T-cell (primary cell): ENCODE measurements at regions not wholly inside any gene's neighbourhood (a gene's known extent, or its start where the extent isn't known, plus 50 kb on each side); places are given as distances from the start of the nearest gene placed in this dataset.

Experiments
- ATAC-seq, 4 experiments: fragments of 200-7000 bp in 3 of 4; fragments of 150-1000 bp in 1 of 4; cut with Tn5 transposase; replicated peaks in 1 of 4; 1 replicate in 3 of 4; 2 replicates in 1 of 4; pipeline ENCODE4 v1.10.0; 2021; ENCODE audit warnings: moderate library complexity in 3 of 4, mild to moderate bottlenecking in 2 of 4, moderate number of reproducible peaks in 1 of 4
- CTCF ChIA-PET, 2 donors: fragments of 300-600 bp; sonication (Branson Sonifier 250); formaldehyde crosslinking; loops; one replicate each; lab custom pipeline; 2022; ENCODE audit warnings: antibody characterized with exemption in 2 of 2; lab: Charles Lee
- POLR2A ChIA-PET, 2 donors: fragments of 300-600 bp; sonication (Branson Sonifier 250); formaldehyde crosslinking; loops; one replicate each; lab custom pipeline; 2022; ENCODE audit warnings: antibody characterized with exemption in 2 of 2; lab: Charles Lee
- DNase-seq, 35 experiments: peaks; one replicate each; pipeline versions ENCODE4 v3.0.0 to v3.0.0-alpha.2; 2013 to 2023
- H3K27ac ChIP-seq: one replicate; pipeline ENCODE4 v1.5.1; 2013; ENCODE audit warnings: low read length
- H3K27me3 ChIP-seq, 2 experiments: replicated peaks in 1 of 2; 1 replicate in 1 of 2; 2 replicates in 1 of 2; pipeline versions ENCODE4 v1.6.1 to v1.7.0; 2013; ENCODE audit warnings: low read length in 1 of 2, mixed read lengths in 1 of 2; ENCODE audit not compliant: control insufficient read depth in 2 of 2, insufficient read depth in 2 of 2; ENCODE audit errors: extremely low read depth in 1 of 2
- H3K36me3 ChIP-seq, 2 donors: 1 replicate in 1 of 2; 2 replicates in 1 of 2; pipeline versions ENCODE4 v1.6.1 to v1.7.0; 2013; ENCODE audit warnings: low read length in 1 of 2; ENCODE audit not compliant: control insufficient read depth in 2 of 2, insufficient read depth in 1 of 2; ENCODE audit errors: extremely low read depth in 1 of 2
- H3K4me1 ChIP-seq, 2 experiments: 1 replicate in 1 of 2; 2 replicates in 1 of 2; pipeline versions ENCODE4 v1.6.1 to v1.7.0; 2013; ENCODE audit warnings: low read length in 2 of 2, mixed read lengths in 1 of 2; ENCODE audit not compliant: insufficient read depth in 2 of 2, control insufficient read depth in 1 of 2; ENCODE audit errors: extremely low read depth in 1 of 2
- H3K4me3 ChIP-seq, 2 donors: 1 replicate in 1 of 2; 2 replicates in 1 of 2; pipeline versions ENCODE4 v1.5.1 to v1.7.0; 2013; ENCODE audit warnings: mild to moderate bottlenecking in 2 of 2, low read length in 1 of 2, moderate library complexity in 1 of 2; ENCODE audit not compliant: control insufficient read depth in 1 of 2; ENCODE audit errors: extremely low read depth in 1 of 2
- H3K9me3 ChIP-seq: 2 replicates; pipeline ENCODE4 v1.7.0; 2013
- H3K27ac Mint-ChIP-seq, 2 donors: one replicate each; pipeline ENCODE4 v1.8.0; 2020 to 2021; ENCODE audit warnings: mild to moderate bottlenecking in 2 of 2, mixed read lengths in 2 of 2
- H3K27me3 Mint-ChIP-seq, 2 donors: one replicate each; pipeline ENCODE4 v1.8.0; 2021 to 2022; ENCODE audit warnings: mixed read lengths in 2 of 2
- H3K36me3 Mint-ChIP-seq: one replicate; pipeline ENCODE4 v1.8.0; 2021; ENCODE audit warnings: mixed read lengths
- H3K4me1 Mint-ChIP-seq, 3 donors: one replicate each; pipeline ENCODE4 v1.8.0; 2020 to 2022; ENCODE audit warnings: mixed read lengths in 3 of 3, mild to moderate bottlenecking in 1 of 3
- H3K4me3 Mint-ChIP-seq, 3 donors: one replicate each; pipeline ENCODE4 v1.8.0; 2020 to 2022; ENCODE audit warnings: mild to moderate bottlenecking in 3 of 3, mixed read lengths in 3 of 3, moderate library complexity in 3 of 3
- H3K9me3 Mint-ChIP-seq, 3 donors: one replicate each; pipeline ENCODE4 v1.8.0; 2020 to 2022; ENCODE audit warnings: mixed read lengths in 3 of 3
- WGBS: methylation state at CpG from one replicate; pipeline ENCODE4 v1.1.5; 2013; ENCODE audit warnings: missing lambda C conversion rate; ENCODE audit not compliant: insufficient coverage; 5-methylcytosine and 5-hydroxymethylcytosine counted together

DNA sequence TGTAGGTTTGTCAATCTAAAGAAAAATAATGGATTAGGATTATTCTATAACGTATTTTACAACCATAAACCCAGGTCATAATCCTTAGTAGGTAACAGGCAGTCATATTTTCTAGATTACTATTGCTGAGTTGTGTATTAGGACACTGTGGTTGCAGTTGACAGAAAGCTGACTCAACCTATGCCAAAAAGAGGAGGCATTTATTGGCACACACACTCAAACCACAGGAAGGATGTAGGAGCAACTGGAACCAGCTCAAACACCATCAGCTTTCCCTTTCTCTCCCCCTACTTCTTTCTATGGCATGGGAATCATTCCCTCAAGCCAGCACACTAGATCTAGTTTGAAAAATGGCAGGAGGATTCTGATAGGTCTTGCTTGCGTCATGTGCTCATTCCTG is 136.4 kb upstream of the FAM9C start:
- 100% methylated on average over 1 of the region's 2 CpGs for WGBS
- CTCF ChIA-PET: no interaction called here
- no peak for ATAC-seq
- Mint-ChIP-seq H3K4me1 (peaks cover 8 to 11% (median 8%) of the 10 kb centered on the region in 3 donors), H3K27ac (no peak overlapping the region), H3K4me3 (no peak overlapping the region), H3K36me3 (no peaks in the 10 kb centered on the region), H3K9me3 (peaks cover 0 to 5% (median 0%) of the 10 kb centered on the region in 3 donors), H3K27me3 (peaks cover 0 to 45% of the 10 kb centered on the region in 2 donors)
- POLR2A ChIA-PET: no interaction called here
- peaks cover 4 to 5% of the 10 kb centered on the region in 2 experiments for H3K4me1 ChIP-seq
- no peaks in the 10 kb centered on the region for H3K36me3 ChIP-seq
- H3K27me3 ChIP-seq: no peaks in the 10 kb centered on the region
- no peaks in the 10 kb centered on the region for H3K9me3 ChIP-seq
- no peak overlapping the region for H3K27ac ChIP-seq
- DNase-seq: no peak
- no peak overlapping the region for H3K4me3 ChIP-seq

GRCh38 chrX:13179586-13179985 is 135.2 kb upstream of the FAM9C start:
- CTCF ChIA-PET: interaction anchor here (0.6 to 0.7 kb wide), 2 partner anchors 87 to 130 kb away, joined by 3 read pairs; no protein-coding TSS in a partner anchor
- Histone ChIP-seq H3K9me3 (no peaks in the 10 kb centered on the region), H3K27me3 (no peaks in the 10 kb centered on the region), H3K4me1 (peaks cover 4 to 5% of the 10 kb centered on the region in 2 experiments), H3K4me3 (no peak overlapping the region), H3K36me3 (no peaks in the 10 kb centered on the region), H3K27ac (no peak overlapping the region)
- Mint-ChIP-seq H3K27ac (no peak overlapping the region), H3K4me1 (peaks cover 8 to 11% (median 8%) of the 10 kb centered on the region in 3 donors), H3K27me3 (peaks cover 0 to 40% of the 10 kb centered on the region in 2 donors), H3K36me3 (no peaks in the 10 kb centered on the region), H3K4me3 (no peak overlapping the region), H3K9me3 (peaks cover 0 to 5% (median 0%) of the 10 kb centered on the region in 3 donors)
- POLR2A ChIA-PET: interaction anchor here in 1 of 2 donors (0.7 kb wide), 1 partner anchor 17 kb away, joined by 3 read pairs; no protein-coding TSS in a partner anchor
- ATAC-seq: no peak
- no peak for DNase-seq
- WGBS: no CpG with 5 or more reads among the region's 3 CpGs

- no peak overlapping the region for H3K4me3 ChIP-seq
- H3K9me3 ChIP-seq: no peaks in the 10 kb centered on the region
- peaks cover 0 to 36% of the 10 kb centered on the region in 2 donors for H3K27me3 Mint-ChIP-seq
- no peak overlapping the region for H3K27ac Mint-ChIP-seq
- DNase-seq (no peak), ATAC-seq (no peak)
- ChIA-PET CTCF (interaction anchor here (0.6 to 0.7 kb wide), 2 partner anchors 87 to 130 kb away, joined by 3 read pairs; no protein-coding TSS in a partner anchor), POLR2A (no interaction called here)
- no peaks in the 10 kb centered on the region for H3K27me3 ChIP-seq
- H3K36me3 Mint-ChIP-seq: no peaks in the 10 kb centered on the region
- H3K4me1 Mint-ChIP-seq: peaks cover 8 to 11% (median 8%) of the 10 kb centered on the region in 3 donors
- no CpG with 5 or more reads among the region's 2 CpGs for WGBS
- no peak overlapping the region for H3K4me3 Mint-ChIP-seq
- no peak overlapping the region for H3K27ac ChIP-seq
- H3K4me1 ChIP-seq: peaks cover 4 to 5% of the 10 kb centered on the region in 2 experiments
- H3K9me3 Mint-ChIP-seq: peaks cover 0 to 2% (median 0%) of the 10 kb centered on the region in 3 donors
- no peaks in the 10 kb centered on the region for H3K36me3 ChIP-seq
These were observed 134.7 kb upstream of the FAM9C start for GRCh38 chrX:13179100-13179499.

DNA sequence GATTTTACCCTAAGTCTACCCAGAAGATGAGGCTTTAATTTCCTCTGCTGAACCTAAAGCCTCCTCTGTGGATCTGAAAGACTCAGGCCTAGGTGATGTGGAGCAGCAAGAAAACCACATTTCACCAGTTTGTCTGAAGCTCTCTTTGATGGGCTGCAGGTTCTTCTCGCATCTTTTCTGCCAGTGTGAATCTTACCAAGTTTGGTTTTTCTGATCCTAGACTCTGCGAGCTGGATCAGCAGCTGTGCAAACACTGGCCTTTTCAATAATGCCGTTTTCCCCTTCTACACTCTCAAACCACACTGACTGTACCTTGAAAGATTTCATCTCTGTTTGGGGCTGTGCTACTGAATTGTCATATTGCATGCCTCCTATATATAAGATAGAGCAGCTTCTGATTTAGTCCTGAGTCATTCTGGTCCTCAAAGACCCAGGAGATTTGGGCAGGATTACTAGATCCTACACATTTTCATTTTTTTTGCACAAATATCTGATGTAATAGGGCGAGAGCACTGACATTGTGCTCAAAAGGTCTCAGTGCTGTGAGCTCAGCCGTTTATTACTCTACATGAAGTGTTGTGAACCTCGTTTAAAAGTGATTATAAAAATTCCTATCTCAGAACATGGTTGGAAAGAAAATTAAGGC is 133.6 kb upstream of the FAM9C start:
- Histone ChIP-seq H3K27ac (no peak overlapping the region), H3K36me3 (no peaks in the 10 kb centered on the region), H3K4me3 (no peak overlapping the region), H3K9me3 (no peaks in the 10 kb centered on the region), H3K4me1 (peaks cover 4 to 5% of the 10 kb centered on the region in 2 experiments), H3K27me3 (no peaks in the 10 kb centered on the region)
- DNase-seq (peak in 1 of 35 experiments; percentile 16), ATAC-seq (peak in 3 of 4 experiments; percentile 47 to 77 (median 50))
- H3K9me3 Mint-ChIP-seq: no peaks in the 10 kb centered on the region
- H3K27ac Mint-ChIP-seq: peak overlapping the region; percentile 49 to 55
- peaks cover 8 to 11% (median 8%) of the 10 kb centered on the region in 3 donors for H3K4me1 Mint-ChIP-seq
- ChIA-PET POLR2A (interaction anchor here in 1 of 2 donors (0.7 kb wide), 1 partner anchor 548 kb away, joined by 5 read pairs; no protein-coding TSS in a partner anchor), CTCF (no interaction called here)
- H3K36me3 Mint-ChIP-seq: no peaks in the 10 kb centered on the region
- H3K4me3 Mint-ChIP-seq: no peak overlapping the region
- H3K27me3 Mint-ChIP-seq: peaks cover 0 to 33% of the 10 kb centered on the region in 2 donors
- 40% methylated on average over 1 of the region's 6 CpGs for WGBS

- no peaks in the 10 kb centered on the region for H3K9me3 Mint-ChIP-seq
- H3K4me1 ChIP-seq: peaks cover 4 to 5% of the 10 kb centered on the region in 2 experiments
- no CpG with 5 or more reads among the region's 2 CpGs for WGBS
- peaks cover 0 to 24% of the 10 kb centered on the region in 2 donors for H3K27me3 Mint-ChIP-seq
- ChIA-PET POLR2A (interaction anchor here in 1 of 2 donors (0.6 kb wide), 1 partner anchor 430 kb away, joined by 8 read pairs; no protein-coding TSS in a partner anchor), CTCF (interaction anchor here (0.6 to 0.7 kb wide), 3 partner anchors 223 to 402 kb away, joined by 4 to 7 read pairs (median 6); no protein-coding TSS in a partner anchor)
- ATAC-seq (no peak), DNase-seq (no peak)
- no peaks in the 10 kb centered on the region for H3K27me3 ChIP-seq
- no peak overlapping the region for H3K27ac ChIP-seq
- no peak overlapping the region for H3K4me3 ChIP-seq
- H3K4me3 Mint-ChIP-seq: no peak overlapping the region
- H3K36me3 ChIP-seq: no peaks in the 10 kb centered on the region
- no peak overlapping the region for H3K27ac Mint-ChIP-seq
- peaks cover 8 to 11% (median 8%) of the 10 kb centered on the region in 3 donors for H3K4me1 Mint-ChIP-seq
- H3K9me3 ChIP-seq: no peaks in the 10 kb centered on the region
- no peaks in the 10 kb centered on the region for H3K36me3 Mint-ChIP-seq
These were observed 130.6 kb upstream of the FAM9C start for GRCh38 chrX:13175056-13175455.

- no CpG with 5 or more reads among the region's 2 CpGs for WGBS
- H3K9me3 Mint-ChIP-seq: no peaks in the 10 kb centered on the region
- H3K36me3 Mint-ChIP-seq: no peaks in the 10 kb centered on the region
- H3K27me3 ChIP-seq: no peaks in the 10 kb centered on the region
- POLR2A ChIA-PET: no interaction called here
- H3K4me1 ChIP-seq: peaks cover 7 to 10% of the 10 kb centered on the region in 2 experiments
- H3K36me3 ChIP-seq: no peaks in the 10 kb centered on the region
- H3K27me3 Mint-ChIP-seq: peaks cover 0 to 22% of the 10 kb centered on the region in 2 donors
- no peak overlapping the region for H3K27ac Mint-ChIP-seq
- DNase-seq (no peak), ATAC-seq (no peak)
- CTCF ChIA-PET: no interaction called here
- H3K4me3 ChIP-seq: no peak overlapping the region
- H3K4me3 Mint-ChIP-seq: no peak overlapping the region
- H3K27ac ChIP-seq: no peak overlapping the region
- H3K9me3 ChIP-seq: no peaks in the 10 kb centered on the region
- H3K4me1 Mint-ChIP-seq: peaks cover 14 to 23% (median 16%) of the 10 kb centered on the region in 3 donors
These were observed 126.6 kb upstream of the FAM9C start for GRCh38 chrX:13170966-13171558.
